Ovary (tissue), 7 donors: ENCODE measurements at regions not wholly inside any gene's neighbourhood (a gene's known extent, or its start where the extent isn't known, plus 50 kb on each side); places are given as distances from the start of the nearest gene placed in this dataset.

Experiments
- DNase-seq, 5 donors: peaks; one replicate each; pipeline ENCODE4 v3.0.0-alpha.2; 2019 to 2020
- H3K27ac ChIP-seq, 2 donors: fragments of 200-600 bp; one replicate each; pipeline versions ENCODE4 v1.5.1 to v1.8.0; 2019 to 2022
- H3K27me3 ChIP-seq: fragments of 200-600 bp; one replicate; pipeline ENCODE4 v1.8.0; 2022
- H3K36me3 ChIP-seq: fragments of 200-600 bp; sonication (generic); one replicate; pipeline ENCODE4 v1.5.1; 2019
- H3K4me1 ChIP-seq: one replicate; pipeline ENCODE4 v1.8.1; 2013; ENCODE audit warnings: mild to moderate bottlenecking, moderate library complexity; ENCODE audit not compliant: insufficient read depth
- H3K4me3 ChIP-seq: fragments of 200-600 bp; sonication (generic); one replicate; pipeline ENCODE4 v1.5.1; 2017
- H3K9me3 ChIP-seq, 2 donors: fragments of 200-600 bp in 1 of 2; sonication (generic) in 1 of 2; one replicate each; pipeline versions ENCODE4 v1.5.1 to v1.8.1; 2013 to 2019; ENCODE audit warnings: mild to moderate bottlenecking in 1 of 2, moderate library complexity in 1 of 2
- EP300 ChIP-seq: sonication (generic); formaldehyde crosslinking; IDR thresholded peaks from one replicate; pipeline ENCODE4 v1.6.1; 2017; ENCODE audit warnings: antibody characterized with exemption
- POLR2A ChIP-seq: fragments of 450-650 bp; IDR thresholded peaks from one replicate; pipeline ENCODE4 v1.6.1; 2017; ENCODE audit warnings: antibody characterized with exemption, mild to moderate bottlenecking, moderate library complexity
- WGBS, 3 donors: extraction: QIAGEN DNeasy Blood & Tissue Kit in 1 of 3; methylation state at CpG; one replicate each; pipeline versions ENCODE4 v1.1.5 to v1.1.7; 2013 to 2017; 5-methylcytosine and 5-hydroxymethylcytosine counted together
- intact Hi-C, 4 donors: fragments of 100-400 bp; cut with DNase I; formaldehyde crosslinking; loops; one replicate each; pipeline versions ENCODE4 v1.11.0 to v1.15.1; 2022 to 2023
- TF ChIP-seq, protein P1 (sequence below), 3 donors: fragments of 450-650 bp in 2 of 3; fragments of 200-600 bp in 1 of 3; IDR thresholded peaks; one replicate each; pipeline versions ENCODE4 v1.5.1 to v1.8.0; 2016 to 2022; ENCODE audit warnings: antibody characterized with exemption in 3 of 3, mild to moderate bottlenecking in 1 of 3
- donor health status: DM: no; HTN: no; CAD: no; lungs with moderate emphysema.
- donor health status: DM: no; HTN: no; CAD: no.
- donor health status: Bipolar disorder and iron deficiency.
- donor health status: DM: no; HTN: no; CAD: no.
- donor health status: DM: yes; HTN: yes; CAD: no.

DNA sequence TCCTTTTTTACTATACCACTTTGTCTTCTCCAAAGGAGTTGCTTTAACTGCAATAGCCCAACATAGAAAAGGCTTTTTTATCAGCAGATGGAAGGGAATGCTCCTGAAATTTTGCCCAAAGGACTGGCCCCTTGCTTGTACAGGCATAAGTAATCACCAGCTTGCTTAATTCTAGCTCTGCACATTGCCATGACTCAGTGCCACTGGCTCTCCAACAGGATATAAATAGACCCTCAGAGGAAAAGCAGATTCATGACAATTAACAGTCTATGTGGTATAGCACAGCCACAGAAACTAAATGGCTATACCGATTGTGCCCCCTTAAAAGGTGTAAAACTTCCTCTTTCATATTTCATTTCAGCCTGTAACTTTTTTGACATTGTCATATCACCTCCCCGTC, 227.0 kb downstream of the ZNF608 start:
- TF ChIP-seq POLR2A = no peak
- TF ChIP-seq EP300 = no peak
- TF ChIP-seq, protein P1, sequence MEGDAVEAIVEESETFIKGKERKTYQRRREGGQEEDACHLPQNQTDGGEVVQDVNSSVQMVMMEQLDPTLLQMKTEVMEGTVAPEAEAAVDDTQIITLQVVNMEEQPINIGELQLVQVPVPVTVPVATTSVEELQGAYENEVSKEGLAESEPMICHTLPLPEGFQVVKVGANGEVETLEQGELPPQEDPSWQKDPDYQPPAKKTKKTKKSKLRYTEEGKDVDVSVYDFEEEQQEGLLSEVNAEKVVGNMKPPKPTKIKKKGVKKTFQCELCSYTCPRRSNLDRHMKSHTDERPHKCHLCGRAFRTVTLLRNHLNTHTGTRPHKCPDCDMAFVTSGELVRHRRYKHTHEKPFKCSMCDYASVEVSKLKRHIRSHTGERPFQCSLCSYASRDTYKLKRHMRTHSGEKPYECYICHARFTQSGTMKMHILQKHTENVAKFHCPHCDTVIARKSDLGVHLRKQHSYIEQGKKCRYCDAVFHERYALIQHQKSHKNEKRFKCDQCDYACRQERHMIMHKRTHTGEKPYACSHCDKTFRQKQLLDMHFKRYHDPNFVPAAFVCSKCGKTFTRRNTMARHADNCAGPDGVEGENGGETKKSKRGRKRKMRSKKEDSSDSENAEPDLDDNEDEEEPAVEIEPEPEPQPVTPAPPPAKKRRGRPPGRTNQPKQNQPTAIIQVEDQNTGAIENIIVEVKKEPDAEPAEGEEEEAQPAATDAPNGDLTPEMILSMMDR (IDR thresholded peaks at IDR 0.05) = no peak
- intact Hi-C loops = no loop called here
- Histone ChIP-seq H3K9me3 (no peaks in the 10 kb centered on the region), H3K27ac (no peak overlapping the region), H3K4me3 (no peak overlapping the region), H3K27me3 (no peaks in the 10 kb centered on the region), H3K4me1 (no peaks in the 10 kb centered on the region), H3K36me3 (no peaks in the 10 kb centered on the region)
- 56 to 70% (median 64%) methylated on average over 2 of the region's 2 CpGs for WGBS, 3 donors
- DNase-seq = no peak

DNA sequence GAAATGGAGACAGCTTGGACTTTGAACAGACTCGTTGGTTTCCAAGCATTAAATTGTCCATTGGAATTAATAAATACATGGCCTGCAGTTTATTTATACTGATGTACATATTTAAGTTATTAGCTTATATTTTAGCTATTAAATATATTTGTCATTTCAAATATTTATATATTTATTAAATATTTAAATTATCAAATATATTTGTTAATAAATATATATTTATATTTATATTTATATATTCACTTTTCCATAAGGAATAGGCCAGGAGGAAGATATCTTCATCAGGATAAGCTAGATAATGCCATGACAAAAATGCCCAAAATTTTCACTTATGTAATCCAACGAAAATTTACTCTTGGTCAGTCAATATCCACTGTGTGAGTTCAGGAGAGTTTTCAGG, 229.9 kb downstream of the ZNF608 start:
- H3K4me1 ChIP-seq = no peaks in the 10 kb centered on the region
- no peak overlapping the region for H3K27ac ChIP-seq
- intact Hi-C loops = no loop called here
- 51 to 65% (median 64%) methylated on average over 2 of the region's 2 CpGs for WGBS, 3 donors
- TF ChIP-seq, protein P1 (IDR thresholded peaks at IDR 0.05) = no peak
- DNase-seq = no peak
- no peaks in the 10 kb centered on the region for H3K36me3 ChIP-seq
- H3K4me3 ChIP-seq = no peak overlapping the region
- no peaks in the 10 kb centered on the region for H3K9me3 ChIP-seq
- H3K27me3 ChIP-seq = no peaks in the 10 kb centered on the region

DNA sequence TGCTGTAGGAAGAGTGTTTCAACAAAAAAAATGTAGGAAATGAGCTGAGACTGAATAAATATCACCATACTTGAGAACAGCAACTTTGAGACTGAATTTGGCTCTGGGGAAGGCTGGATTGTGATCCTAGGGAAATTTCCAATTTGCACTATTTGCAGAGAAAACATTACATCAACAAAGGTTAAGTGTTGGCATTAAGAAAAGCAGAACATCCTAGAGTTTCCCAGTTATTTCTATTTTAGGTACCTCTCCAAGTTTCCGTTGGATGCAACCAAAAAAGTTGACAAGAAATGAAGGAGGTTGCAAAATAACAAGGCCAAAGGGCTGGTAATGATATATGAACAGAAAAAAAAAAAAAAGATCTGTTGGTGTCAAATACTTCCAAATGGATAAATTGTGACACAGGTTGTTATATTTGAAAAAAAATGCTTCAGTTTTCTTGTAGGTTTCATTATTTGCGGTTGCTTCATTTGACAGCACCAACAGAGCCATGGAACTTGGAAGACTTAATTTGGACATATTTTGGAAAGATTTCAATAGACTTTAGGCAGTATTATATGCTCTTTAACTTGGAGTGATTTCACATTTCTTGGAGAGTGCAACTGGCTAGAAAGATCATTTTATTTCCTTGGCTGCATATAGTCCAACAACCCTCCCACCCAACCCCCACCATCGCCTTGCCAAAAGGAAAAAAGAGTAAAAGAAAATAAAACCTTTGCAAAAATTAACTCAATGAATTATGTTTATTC, 230.8 kb downstream of the ZNF608 start:
- no peak overlapping the region for H3K4me3 ChIP-seq
- TF ChIP-seq, protein P1 (IDR thresholded peaks at IDR 0.05) = no peak
- TF ChIP-seq EP300 (no peak), POLR2A (no peak)
- no peaks in the 10 kb centered on the region for H3K27me3 ChIP-seq
- no peak overlapping the region for H3K27ac ChIP-seq
- intact Hi-C loops = no loop called here
- no peak for DNase-seq
- H3K36me3 ChIP-seq = no peaks in the 10 kb centered on the region
- 38 to 65% (median 43%) methylated on average over 3 of the region's 3 CpGs for WGBS, 3 donors
- H3K9me3 ChIP-seq = no peaks in the 10 kb centered on the region
- no peaks in the 10 kb centered on the region for H3K4me1 ChIP-seq

DNA sequence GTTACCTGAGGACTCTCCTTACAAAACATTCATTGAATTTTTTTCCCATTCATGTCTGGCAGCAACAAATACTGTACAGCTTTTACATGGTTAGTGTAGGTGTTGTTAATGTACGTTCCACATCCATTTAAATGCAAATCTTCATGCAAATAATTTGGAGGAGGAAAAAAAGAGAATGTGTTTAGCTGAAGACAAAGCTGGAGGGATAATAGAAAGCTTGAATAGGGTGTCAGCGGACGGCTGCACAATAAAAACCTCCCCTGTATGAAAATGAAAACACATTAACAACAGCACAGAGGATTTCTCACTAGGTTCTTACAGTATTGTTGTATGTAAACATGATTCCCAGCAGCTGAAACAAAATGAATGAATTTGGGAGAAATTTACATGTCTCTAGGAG, 231.5 kb downstream of the ZNF608 start:
- no peaks in the 10 kb centered on the region for H3K27me3 ChIP-seq
- no peaks in the 10 kb centered on the region for H3K9me3 ChIP-seq
- intact Hi-C loops = no loop called here
- no peak for TF ChIP-seq EP300
- TF ChIP-seq, protein P1 (IDR thresholded peaks at IDR 0.05) = no peak
- no peak for TF ChIP-seq POLR2A
- no peak for DNase-seq
- H3K4me3 ChIP-seq = no peak overlapping the region
- H3K36me3 ChIP-seq = no peaks in the 10 kb centered on the region
- no peaks in the 10 kb centered on the region for H3K4me1 ChIP-seq
- no peak overlapping the region for H3K27ac ChIP-seq
- WGBS, 3 donors = 87 to 95% (median 94%) methylated on average over 3 of the region's 3 CpGs
